SK-N-SH (cell line): ENCODE measurements at regions not wholly inside any gene's neighbourhood (a gene's known extent, or its start where the extent isn't known, plus 50 kb on each side); places are given as distances from the start of the nearest gene placed in this dataset.

Source experiments
- CTCF ChIA-PET: fragments of 300-600, 350-600 bp; formaldehyde crosslinking; extraction: SDS; loops from one replicate; lab custom pipeline; 2021; lab: Yijun Ruan, JAX
- POLR2A ChIA-PET: fragments of 350-600 bp; sonication (Branson Sonifier 250); formaldehyde crosslinking; extraction: SDS; loops from one replicate; lab custom pipeline; 2020; ENCODE audit warnings: antibody characterized with exemption, inconsistent platforms; lab: Yijun Ruan, JAX
- DNase-seq: peaks from one replicate; pipeline ENCODE4 v3.0.0; 2012
- H2AFZ ChIP-seq: fragments of 200-600 bp; sonication (generic); 2 replicates; pipeline ENCODE4 v1.8.1; 2016; ENCODE audit warnings: antibody characterized with exemption, mild to moderate bottlenecking, low read depth
- H3F3A ChIP-seq: fragments of 200-600 bp; sonication (generic); replicated peaks from 2 replicates; pipeline ENCODE3; 2016; ENCODE audit warnings: antibody characterized with exemption, mild to moderate bottlenecking; ENCODE audit not compliant: insufficient read depth
- H3K27ac ChIP-seq, 2 experiments: fragments of 200-500 bp in 1 of 2; fragments of 200-600 bp in 1 of 2; sonication (Bioruptor generic) in 1 of 2; sonication (generic), shearing (Covaris generic) in 1 of 2; 2 replicates each; pipeline versions ENCODE4 v1.5.1 to v1.6.1; 2014 to 2016; ENCODE audit warnings: low read depth in 2 of 2, inconsistent platforms in 1 of 2, low read length in 1 of 2, mild to moderate bottlenecking in 1 of 2, mixed read lengths in 1 of 2
- H3K27me3 ChIP-seq: fragments of 200-600 bp; sonication (generic), shearing (Covaris generic); 2 replicates; pipeline ENCODE4 v1.6.1; 2016; ENCODE audit warnings: mixed run types; ENCODE audit not compliant: insufficient read depth
- H3K36me3 ChIP-seq, 2 experiments: fragments of 200-500 bp in 1 of 2; fragments of 200-600 bp in 1 of 2; sonication (Bioruptor generic) in 1 of 2; sonication (generic) in 1 of 2; replicated peaks in 1 of 2; 2 replicates each; pipeline versions ENCODE3 to v1.5.1; 2014 to 2016; ENCODE audit warnings: low read length in 1 of 2, mild to moderate bottlenecking in 1 of 2; ENCODE audit not compliant: insufficient read depth in 2 of 2, control insufficient read depth in 1 of 2
- H3K4me1 ChIP-seq, 2 experiments: fragments of 200-500 bp in 1 of 2; fragments of 200-600 bp in 1 of 2; sonication (Bioruptor generic) in 1 of 2; sonication (generic), shearing (Covaris generic) in 1 of 2; 2 replicates each; pipeline versions ENCODE4 v1.5.1 to v1.6.1; 2014 to 2016; ENCODE audit warnings: low read depth in 1 of 2, low read length in 1 of 2, mixed run types in 1 of 2; ENCODE audit not compliant: insufficient read depth in 2 of 2, control insufficient read depth in 1 of 2
- H3K4me2 ChIP-seq: fragments of 200-600 bp; sonication (generic), shearing (Covaris generic); 2 replicates; pipeline ENCODE4 v1.6.1; 2017; ENCODE audit warnings: mixed run types
- H3K4me3 ChIP-seq, 2 experiments: fragments of 200-500 bp in 1 of 2; fragments of 200-600 bp in 1 of 2; sonication (Bioruptor generic) in 1 of 2; sonication (generic), shearing (Covaris generic) in 1 of 2; 2 replicates each; pipeline versions ENCODE4 v1.5.1 to v1.8.1; 2014 to 2016; ENCODE audit warnings: low read depth in 2 of 2, inconsistent platforms in 1 of 2, low read length in 1 of 2, mild to moderate bottlenecking in 1 of 2, mixed read lengths in 1 of 2, moderate library complexity in 1 of 2
- H3K79me2 ChIP-seq: fragments of 200-600 bp; sonication (generic); 2 replicates; pipeline ENCODE4 v1.8.1; 2017; ENCODE audit warnings: mild to moderate bottlenecking; ENCODE audit not compliant: insufficient read depth
- H3K9ac ChIP-seq: fragments of 200-600 bp; sonication (generic); 2 replicates; pipeline ENCODE4 v1.6.1; 2017; ENCODE audit warnings: mixed run types
- H3K9me2 ChIP-seq: fragments of 200-600 bp; sonication (generic); 2 replicates; pipeline ENCODE4 v1.6.1; 2017; ENCODE audit warnings: mixed run types
- H3K9me3 ChIP-seq: fragments of 200-600 bp; sonication (generic); 2 replicates; pipeline ENCODE4 v1.6.1; 2017; ENCODE audit warnings: mixed run types, mild to moderate bottlenecking, moderate library complexity
- H4K20me1 ChIP-seq: fragments of 200-600 bp; sonication (generic); 2 replicates; pipeline ENCODE4 v1.6.1; 2017; ENCODE audit warnings: mild to moderate bottlenecking, mixed run types; ENCODE audit not compliant: insufficient read depth
- CHD2 ChIP-seq: fragments of 150-350 bp; IDR thresholded peaks from 2 replicates; pipeline ENCODE4 v1.6.1; 2018; ENCODE audit warnings: low read length; ENCODE audit not compliant: partially characterized antibody
- CTCF ChIP-seq: fragments of 200-600 bp; sonication (generic); IDR thresholded peaks from 2 replicates; pipeline ENCODE4 v1.6.1; 2017; ENCODE audit warnings: antibody characterized with exemption, mild to moderate bottlenecking, moderate library complexity
- ELF1 ChIP-seq: IDR thresholded peaks from 2 replicates; pipeline ENCODE4 v1.4.0; 2012
- EP300 ChIP-seq, 2 experiments: IDR thresholded peaks; 2 replicates each; pipeline versions ENCODE4 v1.4.0 to v1.6.1; 2012; ENCODE audit warnings: borderline replicate concordance in 1 of 2, low read depth in 1 of 2, low read length in 1 of 2
- FOSL2 ChIP-seq: IDR thresholded peaks from 2 replicates; pipeline ENCODE4 v1.4.0; 2012; ENCODE audit warnings: low read depth, mild to moderate bottlenecking, moderate library complexity, borderline replicate concordance
- GABPA ChIP-seq: IDR thresholded peaks from 2 replicates; pipeline ENCODE4 v1.4.0; 2012; ENCODE audit warnings: low read depth, mild to moderate bottlenecking
- GATA2 ChIP-seq: sonication (generic); formaldehyde crosslinking; IDR thresholded peaks from 2 replicates; pipeline ENCODE4 v1.5.0; 2020; ENCODE audit warnings: mild to moderate bottlenecking, missing genetic modification reagents
- JUND ChIP-seq: IDR thresholded peaks from 2 replicates; pipeline ENCODE4 v1.4.0; 2012
- MEF2A ChIP-seq: IDR thresholded peaks from 2 replicates; pipeline ENCODE4 v1.4.0; 2012; ENCODE audit warnings: low read depth, borderline replicate concordance
- MXI1 ChIP-seq: IDR thresholded peaks from 2 replicates; pipeline ENCODE4 v1.6.1; 2012; ENCODE audit warnings: mild to moderate bottlenecking, low read depth, low read length, improper control_type of control experiment
- NFIC ChIP-seq: IDR thresholded peaks from 2 replicates; pipeline ENCODE4 v1.4.0; 2012; ENCODE audit warnings: borderline replicate concordance
- NRF1 ChIP-seq: IDR thresholded peaks from 2 replicates; pipeline ENCODE4 v1.6.1; 2012; ENCODE audit warnings: low read depth, mild to moderate bottlenecking, low read length
- POLR2AphosphoS5 ChIP-seq: IDR thresholded peaks from 2 replicates; pipeline ENCODE4 v1.6.1; 2012; ENCODE audit warnings: low read depth, low read length
- RAD21 ChIP-seq: IDR thresholded peaks from 2 replicates; pipeline ENCODE4 v1.6.1; 2012; ENCODE audit warnings: mild to moderate bottlenecking, low read length
- RCOR1 ChIP-seq: fragments of 150-350 bp; IDR thresholded peaks from 2 replicates; pipeline ENCODE4 v1.6.1; 2017; ENCODE audit warnings: antibody characterized with exemption, low read length
- RFX5 ChIP-seq: IDR thresholded peaks from 2 replicates; pipeline ENCODE4 v1.6.1; 2012; ENCODE audit warnings: mild to moderate bottlenecking, improper control_type of control experiment, low read length
- RXRA ChIP-seq: IDR thresholded peaks from 2 replicates; pipeline ENCODE4 v1.4.0; 2012; ENCODE audit warnings: low read depth, mild to moderate bottlenecking, borderline replicate concordance
- TAF1 ChIP-seq: IDR thresholded peaks from 2 replicates; pipeline ENCODE4 v1.6.1; 2012; ENCODE audit warnings: low read depth, mild to moderate bottlenecking, low read length, moderate library complexity, borderline replicate concordance
- USF1 ChIP-seq: IDR thresholded peaks from 2 replicates; pipeline ENCODE4 v1.4.0; 2012; ENCODE audit warnings: low read depth, borderline replicate concordance
- USF2 ChIP-seq: fragments of 150-350 bp; IDR thresholded peaks from 2 replicates; pipeline ENCODE4 v1.6.1; 2017; ENCODE audit warnings: antibody characterized with exemption, low read length, low read depth, borderline replicate concordance
- WGBS: methylation state at CpG from one replicate; pipeline ENCODE4 v1.1.6; 2017; ENCODE audit warnings: low lambda C conversion rate; 5-methylcytosine and 5-hydroxymethylcytosine counted together

- no peak overlapping the region for H3K4me3 ChIP-seq
- H3K79me2 ChIP-seq, result no peaks in the 10 kb centered on the region
- H3K4me1 ChIP-seq, result peaks cover 0 to 4% of the 10 kb centered on the region in 2 experiments; a peak in 1 of 4 replicates
- no peaks in the 10 kb centered on the region for H3K9me2 ChIP-seq
- ChIA-PET POLR2A (no interaction called here), CTCF (no interaction called here)
- no peaks in the 10 kb centered on the region for H3F3A ChIP-seq
- 26% methylated on average over 4 of the region's 4 CpGs for WGBS
- no peaks in the 10 kb centered on the region for H3K9me3 ChIP-seq
- H3K4me2 ChIP-seq, result no peak overlapping the region
- TF ChIP-seq GATA2 (CRISPR knock-in tag) (no peak), CHD2 (no peak), GABPA (no peak)
- H2AFZ ChIP-seq, result no peak overlapping the region
- no peak overlapping the region for H3K27ac ChIP-seq
- no peaks in the 10 kb centered on the region for H3K36me3 ChIP-seq
- H3K27me3 ChIP-seq, result no peaks in the 10 kb centered on the region
- H3K9ac ChIP-seq, result no peak overlapping the region
- DNase-seq, result no peak
- no peaks in the 10 kb centered on the region for H4K20me1 ChIP-seq
Measured at GRCh38 chr11:81070948-81071347, 1630.1 kb upstream of the TENM4 start.

GRCh38 chr11:81059356-81059755 is 1618.5 kb upstream of the TENM4 start:
- no peaks in the 10 kb centered on the region for H3K79me2 ChIP-seq
- H3K4me1 ChIP-seq, result no peaks in the 10 kb centered on the region
- H2AFZ ChIP-seq, result no peak overlapping the region
- no peaks in the 10 kb centered on the region for H3F3A ChIP-seq
- H3K27ac ChIP-seq, result no peak overlapping the region
- no peaks in the 10 kb centered on the region for H4K20me1 ChIP-seq
- no peaks in the 10 kb centered on the region for H3K27me3 ChIP-seq
- no peak for TF ChIP-seq POLR2AphosphoS5
- no peak for TF ChIP-seq TAF1
- no peak for TF ChIP-seq FOSL2
- no peak for TF ChIP-seq NRF1
- no peak for TF ChIP-seq RFX5
- TF ChIP-seq RXRA, result no peak
- TF ChIP-seq MXI1, result no peak
- TF ChIP-seq GATA2 (CRISPR knock-in tag), result no peak
- TF ChIP-seq NFIC, result no peak
- TF ChIP-seq USF1, result no peak
- no peak for TF ChIP-seq MEF2A
- no peak for TF ChIP-seq JUND
- TF ChIP-seq USF2, result no peak
- no peak for TF ChIP-seq ELF1
- TF ChIP-seq GABPA, result no peak
- TF ChIP-seq RAD21, result no peak
- TF ChIP-seq EP300 (IDR thresholded peaks at IDR 0.05; ENCODE audit: borderline replicate concordance in 1 of 2, low read depth in 1 of 2, low read length in 1 of 2), result no peak
- TF ChIP-seq CTCF, result no peak
- TF ChIP-seq RCOR1, result no peak
- TF ChIP-seq, all 33 proteins: peak for 0
- Histone ChIP-seq H3K9ac (no peak overlapping the region), H3K9me2 (no peaks in the 10 kb centered on the region), H3K4me3 (no peak overlapping the region), H3K9me3 (no peaks in the 10 kb centered on the region), H3K4me2 (no peak overlapping the region), H3K36me3 (no peaks in the 10 kb centered on the region)
- no peak for DNase-seq
- WGBS, result 3% methylated on average over 1 of the region's 1 CpG
- CTCF ChIA-PET, result no interaction called here
- POLR2A ChIA-PET, result no interaction called here
